A549 (cell line): ENCODE measurements at regions not wholly inside any gene's neighbourhood (a gene's known extent, or its start where the extent isn't known, plus 50 kb on each side); places are given as distances from the start of the nearest gene placed in this dataset.

Source experiments
- CBX8 ChIP-seq: fragments of 200-600 bp; sonication (generic); IDR thresholded peaks from 2 replicates; pipeline ENCODE4 v1.6.1; 2016
- CHD2 ChIP-seq: fragments of 150-350 bp; IDR thresholded peaks from 2 replicates; pipeline ENCODE4 v1.6.1; 2014; ENCODE audit warnings: low read length; ENCODE audit not compliant: partially characterized antibody
- POLR2A ChIP-seq: IDR thresholded peaks from 2 replicates; pipeline ENCODE4 v1.6.1; 2012; ENCODE audit warnings: mild to moderate bottlenecking, low read length
- RAD21 ChIP-seq, 2 experiments: fragments of >200 bp in 1 of 2; sonication (Bioruptor Twin) in 1 of 2; formaldehyde crosslinking in 1 of 2; IDR thresholded peaks in 1 of 2; conservative IDR thresholded peaks in 1 of 2; 2 replicates in 1 of 2; 3 replicates in 1 of 2; pipeline ENCODE4 v1.6.1; 2012 to 2018; ENCODE audit warnings: inconsistent platforms in 1 of 2
- SMC3 ChIP-seq: fragments of >200 bp; sonication (Bioruptor Twin); formaldehyde crosslinking; IDR thresholded peaks from 3 replicates; pipeline ENCODE4 v1.6.1; 2018; ENCODE audit warnings: inconsistent platforms
- SREBF2 ChIP-seq: fragments of 450-650 bp; IDR thresholded peaks from 2 replicates; pipeline ENCODE4 v1.6.1; 2014; ENCODE audit warnings: mild to moderate bottlenecking, moderate library complexity
- TF ChIP-seq, protein P1 (sequence below): fragments of 200-600 bp; sonication (generic); IDR thresholded peaks from 2 replicates; pipeline ENCODE4 v1.6.1; 2016; ENCODE audit warnings: antibody characterized with exemption, mild to moderate bottlenecking, moderate library complexity
- TF ChIP-seq, protein P2 (sequence below): fragments of >200 bp; sonication (Bioruptor Twin); formaldehyde crosslinking; IDR thresholded peaks from 3 replicates; pipeline ENCODE4 v1.5.1; 2016
- TF ChIP-seq, protein P3 (sequence below): fragments of 150-350 bp; IDR thresholded peaks from 2 replicates; pipeline ENCODE4 v1.6.1; 2014; ENCODE audit warnings: low read depth, mild to moderate bottlenecking, low read length

DNA sequence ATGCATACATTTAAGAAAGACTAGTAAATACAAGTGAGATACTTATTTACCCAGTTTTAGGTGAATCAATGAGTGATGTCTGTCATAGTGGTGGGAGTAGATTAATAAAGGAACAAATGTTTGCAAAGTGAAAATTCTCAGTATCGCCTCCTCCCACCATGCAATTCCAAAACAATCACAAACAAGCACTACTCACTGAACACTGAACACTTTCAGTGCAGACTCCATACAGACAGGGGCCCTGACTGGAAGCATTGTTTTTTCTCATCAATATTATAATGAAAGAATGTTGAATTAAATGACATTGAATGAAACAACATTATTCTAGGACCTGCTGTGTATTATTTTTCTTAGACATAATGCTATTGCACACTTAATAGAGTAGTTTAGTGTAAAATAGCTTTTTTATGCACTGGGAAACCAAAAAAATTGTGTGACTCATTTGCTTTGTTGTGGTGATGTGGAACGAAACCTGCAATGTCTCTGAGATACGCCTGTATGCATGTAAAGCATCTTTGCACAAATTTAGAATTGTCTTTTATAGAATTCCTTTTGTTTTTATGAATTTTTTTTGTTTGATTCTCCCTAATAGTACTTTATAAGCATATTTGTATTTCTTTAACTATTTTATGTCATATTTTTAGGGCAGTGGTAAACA is 317.5 kb downstream of the UTRN start:
- TF ChIP-seq RAD21 (conservative IDR thresholded peaks at IDR 0.05 in 1 of 2, IDR thresholded peaks at IDR 0.05 in 1 of 2) (no peak), SREBF2 (no peak), CHD2 (no peak), SMC3 (no peak), CBX8 (no peak), POLR2A (no peak)
- TF ChIP-seq, protein P1, sequence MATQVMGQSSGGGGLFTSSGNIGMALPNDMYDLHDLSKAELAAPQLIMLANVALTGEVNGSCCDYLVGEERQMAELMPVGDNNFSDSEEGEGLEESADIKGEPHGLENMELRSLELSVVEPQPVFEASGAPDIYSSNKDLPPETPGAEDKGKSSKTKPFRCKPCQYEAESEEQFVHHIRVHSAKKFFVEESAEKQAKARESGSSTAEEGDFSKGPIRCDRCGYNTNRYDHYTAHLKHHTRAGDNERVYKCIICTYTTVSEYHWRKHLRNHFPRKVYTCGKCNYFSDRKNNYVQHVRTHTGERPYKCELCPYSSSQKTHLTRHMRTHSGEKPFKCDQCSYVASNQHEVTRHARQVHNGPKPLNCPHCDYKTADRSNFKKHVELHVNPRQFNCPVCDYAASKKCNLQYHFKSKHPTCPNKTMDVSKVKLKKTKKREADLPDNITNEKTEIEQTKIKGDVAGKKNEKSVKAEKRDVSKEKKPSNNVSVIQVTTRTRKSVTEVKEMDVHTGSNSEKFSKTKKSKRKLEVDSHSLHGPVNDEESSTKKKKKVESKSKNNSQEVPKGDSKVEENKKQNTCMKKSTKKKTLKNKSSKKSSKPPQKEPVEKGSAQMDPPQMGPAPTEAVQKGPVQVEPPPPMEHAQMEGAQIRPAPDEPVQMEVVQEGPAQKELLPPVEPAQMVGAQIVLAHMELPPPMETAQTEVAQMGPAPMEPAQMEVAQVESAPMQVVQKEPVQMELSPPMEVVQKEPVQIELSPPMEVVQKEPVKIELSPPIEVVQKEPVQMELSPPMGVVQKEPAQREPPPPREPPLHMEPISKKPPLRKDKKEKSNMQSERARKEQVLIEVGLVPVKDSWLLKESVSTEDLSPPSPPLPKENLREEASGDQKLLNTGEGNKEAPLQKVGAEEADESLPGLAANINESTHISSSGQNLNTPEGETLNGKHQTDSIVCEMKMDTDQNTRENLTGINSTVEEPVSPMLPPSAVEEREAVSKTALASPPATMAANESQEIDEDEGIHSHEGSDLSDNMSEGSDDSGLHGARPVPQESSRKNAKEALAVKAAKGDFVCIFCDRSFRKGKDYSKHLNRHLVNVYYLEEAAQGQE, result no peak
- TF ChIP-seq, protein P2, sequence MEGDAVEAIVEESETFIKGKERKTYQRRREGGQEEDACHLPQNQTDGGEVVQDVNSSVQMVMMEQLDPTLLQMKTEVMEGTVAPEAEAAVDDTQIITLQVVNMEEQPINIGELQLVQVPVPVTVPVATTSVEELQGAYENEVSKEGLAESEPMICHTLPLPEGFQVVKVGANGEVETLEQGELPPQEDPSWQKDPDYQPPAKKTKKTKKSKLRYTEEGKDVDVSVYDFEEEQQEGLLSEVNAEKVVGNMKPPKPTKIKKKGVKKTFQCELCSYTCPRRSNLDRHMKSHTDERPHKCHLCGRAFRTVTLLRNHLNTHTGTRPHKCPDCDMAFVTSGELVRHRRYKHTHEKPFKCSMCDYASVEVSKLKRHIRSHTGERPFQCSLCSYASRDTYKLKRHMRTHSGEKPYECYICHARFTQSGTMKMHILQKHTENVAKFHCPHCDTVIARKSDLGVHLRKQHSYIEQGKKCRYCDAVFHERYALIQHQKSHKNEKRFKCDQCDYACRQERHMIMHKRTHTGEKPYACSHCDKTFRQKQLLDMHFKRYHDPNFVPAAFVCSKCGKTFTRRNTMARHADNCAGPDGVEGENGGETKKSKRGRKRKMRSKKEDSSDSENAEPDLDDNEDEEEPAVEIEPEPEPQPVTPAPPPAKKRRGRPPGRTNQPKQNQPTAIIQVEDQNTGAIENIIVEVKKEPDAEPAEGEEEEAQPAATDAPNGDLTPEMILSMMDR, result no peak
- TF ChIP-seq, protein P3, sequence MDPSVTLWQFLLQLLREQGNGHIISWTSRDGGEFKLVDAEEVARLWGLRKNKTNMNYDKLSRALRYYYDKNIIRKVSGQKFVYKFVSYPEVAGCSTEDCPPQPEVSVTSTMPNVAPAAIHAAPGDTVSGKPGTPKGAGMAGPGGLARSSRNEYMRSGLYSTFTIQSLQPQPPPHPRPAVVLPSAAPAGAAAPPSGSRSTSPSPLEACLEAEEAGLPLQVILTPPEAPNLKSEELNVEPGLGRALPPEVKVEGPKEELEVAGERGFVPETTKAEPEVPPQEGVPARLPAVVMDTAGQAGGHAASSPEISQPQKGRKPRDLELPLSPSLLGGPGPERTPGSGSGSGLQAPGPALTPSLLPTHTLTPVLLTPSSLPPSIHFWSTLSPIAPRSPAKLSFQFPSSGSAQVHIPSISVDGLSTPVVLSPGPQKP, result no peak
